BLaER1 (cell line): ENCODE measurements at regions not wholly inside any gene's neighbourhood (a gene's known extent, or its start where the extent isn't known, plus 50 kb on each side); places are given as distances from the start of the nearest gene placed in this dataset.

Source experiments
- H3K27ac ChIP-seq: shearing (Covaris generic); formaldehyde crosslinking; 2 replicates; pipeline ENCODE4 v1.8.1; 2022
- H3K27me3 ChIP-seq: shearing (Covaris generic); formaldehyde crosslinking; 2 replicates; pipeline ENCODE4 v1.8.1; 2022
- H3K36me3 ChIP-seq: shearing (Covaris generic); formaldehyde crosslinking; 2 replicates; pipeline ENCODE4 v1.8.1; 2022
- H3K4me1 ChIP-seq: shearing (Covaris generic); formaldehyde crosslinking; 2 replicates; pipeline ENCODE4 v1.8.1; 2022
- H3K4me2 ChIP-seq: shearing (Covaris generic); formaldehyde crosslinking; 2 replicates; pipeline ENCODE4 v1.8.1; 2022
- H3K4me3 ChIP-seq: shearing (Covaris generic); formaldehyde crosslinking; 2 replicates; pipeline ENCODE4 v1.8.1; 2022
- H3K9ac ChIP-seq: shearing (Covaris generic); formaldehyde crosslinking; 2 replicates; pipeline ENCODE4 v1.8.1; 2022
- H3K9me3 ChIP-seq: shearing (Covaris generic); formaldehyde crosslinking; 2 replicates; pipeline ENCODE4 v1.8.1; 2022
- H4K20me1 ChIP-seq: shearing (Covaris generic); formaldehyde crosslinking; 2 replicates; pipeline ENCODE4 v1.8.1; 2022
- Cebpa-rat ChIP-seq: shearing (Covaris generic); IDR thresholded peaks from 2 replicates; pipeline ENCODE4 v1.8.1; 2022

GRCh38 chr3:117995842-117996437 lies 1038.7 kb downstream of the IGSF11 start:
- Histone ChIP-seq H3K27ac (no peak overlapping the region), H3K4me2 (no peak overlapping the region), H3K9ac (no peak overlapping the region)

GRCh38 chr3:117997201-117998049 lies 1037.2 kb downstream of the IGSF11 start:
- Histone ChIP-seq H3K36me3 (no peaks in the 10 kb centered on the region), H3K4me3 (peak overlapping the region; percentile 62), H3K27ac (no peak overlapping the region), H4K20me1 (no peaks in the 10 kb centered on the region), H3K4me1 (no peaks in the 10 kb centered on the region), H3K4me2 (peak overlapping the region; percentile 85), H3K27me3 (peaks cover 8% of the 10 kb centered on the region; the same call in 1 of the 2 replicates), H3K9me3 (peaks cover 7% of the 10 kb centered on the region), H3K9ac (no peak overlapping the region)
- TF ChIP-seq Cebpa-rat: no peak

More at GRCh38 chr3:117995842-117996437, 1038.7 kb downstream of the IGSF11 start:
- Histone ChIP-seq H3K27me3 (peaks cover 8% of the 10 kb centered on the region; the same call in 1 of the 2 replicates), H3K4me3 (no peak overlapping the region), H4K20me1 (no peaks in the 10 kb centered on the region), H3K36me3 (no peaks in the 10 kb centered on the region), H3K9me3 (peaks cover 7% of the 10 kb centered on the region), H3K4me1 (no peaks in the 10 kb centered on the region)
- no peak for TF ChIP-seq Cebpa-rat

GRCh38 chr3:117998071-117998470 lies 1036.6 kb downstream of the IGSF11 start:
- no peak overlapping the region for H3K4me2 ChIP-seq
- TF ChIP-seq Cebpa-rat: no peak
- peaks cover 8% of the 10 kb centered on the region; the same call in 1 of the 2 replicates for H3K27me3 ChIP-seq

GRCh38 chr3:118000219-118000618 lies 1034.4 kb downstream of the IGSF11 start:
- Histone ChIP-seq H3K27me3 (peaks cover 8% of the 10 kb centered on the region; the same call in 1 of the 2 replicates), H3K9ac (no peak overlapping the region), H3K36me3 (no peaks in the 10 kb centered on the region), H3K4me3 (no peak overlapping the region), H3K27ac (no peak overlapping the region), H4K20me1 (no peaks in the 10 kb centered on the region), H3K4me2 (no peak overlapping the region), H3K9me3 (peaks cover 7% of the 10 kb centered on the region), H3K4me1 (no peaks in the 10 kb centered on the region)
- no peak for TF ChIP-seq Cebpa-rat

More at GRCh38 chr3:117998071-117998470, 1036.6 kb downstream of the IGSF11 start:
- Histone ChIP-seq H3K27ac (no peak overlapping the region), H3K9ac (no peak overlapping the region), H3K9me3 (peaks cover 7% of the 10 kb centered on the region), H3K36me3 (no peaks in the 10 kb centered on the region), H3K4me3 (no peak overlapping the region), H3K4me1 (no peaks in the 10 kb centered on the region), H4K20me1 (no peaks in the 10 kb centered on the region)

- Histone ChIP-seq H3K4me3 (no peak overlapping the region), H3K9me3 (peaks cover 7% of the 10 kb centered on the region), H3K36me3 (no peaks in the 10 kb centered on the region), H3K4me1 (no peaks in the 10 kb centered on the region), H3K27ac (no peak overlapping the region), H3K27me3 (peaks cover 8% of the 10 kb centered on the region; the same call in 1 of the 2 replicates), H3K4me2 (no peak overlapping the region), H3K9ac (no peak overlapping the region), H4K20me1 (no peaks in the 10 kb centered on the region)
- TF ChIP-seq Cebpa-rat: no peak
Measured at GRCh38 chr3:118001380-118001779, 1033.3 kb downstream of the IGSF11 start.

GRCh38 chr3:118011910-118012309 lies 1022.7 kb downstream of the IGSF11 start:
- no peaks in the 10 kb centered on the region for H4K20me1 ChIP-seq
- no peaks in the 10 kb centered on the region for H3K36me3 ChIP-seq
- H3K27me3 ChIP-seq: no peaks in the 10 kb centered on the region
- H3K27ac ChIP-seq: no peak overlapping the region
- H3K4me1 ChIP-seq: no peaks in the 10 kb centered on the region
- H3K4me3 ChIP-seq: no peak overlapping the region
- TF ChIP-seq Cebpa-rat: no peak
- no peak overlapping the region for H3K4me2 ChIP-seq
- H3K9ac ChIP-seq: no peak overlapping the region
- peaks cover under 1% of the 10 kb centered on the region; the same call in 1 of the 2 replicates for H3K9me3 ChIP-seq

- H3K9ac ChIP-seq: no peak overlapping the region
- H3K27ac ChIP-seq: no peak overlapping the region
- H3K36me3 ChIP-seq: no peaks in the 10 kb centered on the region
- no peak overlapping the region for H3K4me2 ChIP-seq
- H4K20me1 ChIP-seq: no peaks in the 10 kb centered on the region
- no peak overlapping the region for H3K4me3 ChIP-seq
- peaks cover 12% of the 10 kb centered on the region; the same call in 1 of the 2 replicates for H3K9me3 ChIP-seq
- TF ChIP-seq Cebpa-rat: no peak
- H3K4me1 ChIP-seq: no peaks in the 10 kb centered on the region
- H3K27me3 ChIP-seq: no peaks in the 10 kb centered on the region
Measured at GRCh38 chr3:118029049-118029448, 1005.6 kb downstream of the IGSF11 start.

GRCh38 chr3:118036215-118036614 lies 998.4 kb downstream of the IGSF11 start:
- Histone ChIP-seq H3K4me3 (no peak overlapping the region), H4K20me1 (no peaks in the 10 kb centered on the region), H3K27me3 (no peaks in the 10 kb centered on the region), H3K9ac (no peak overlapping the region), H3K36me3 (no peaks in the 10 kb centered on the region), H3K4me2 (no peak overlapping the region), H3K27ac (no peak overlapping the region), H3K9me3 (peaks cover 12% of the 10 kb centered on the region), H3K4me1 (no peaks in the 10 kb centered on the region)
- TF ChIP-seq Cebpa-rat: no peak

- Histone ChIP-seq H3K4me3 (no peak overlapping the region), H4K20me1 (no peaks in the 10 kb centered on the region), H3K36me3 (no peaks in the 10 kb centered on the region), H3K27ac (no peak overlapping the region), H3K27me3 (no peaks in the 10 kb centered on the region), H3K4me1 (no peaks in the 10 kb centered on the region), H3K9me3 (no peaks in the 10 kb centered on the region), H3K9ac (no peak overlapping the region), H3K4me2 (no peak overlapping the region)
- no peak for TF ChIP-seq Cebpa-rat
Measured at GRCh38 chr3:118055381-118055780, 979.3 kb downstream of the IGSF11 start.

GRCh38 chr3:118057086-118057485 lies 977.6 kb downstream of the IGSF11 start:
- Histone ChIP-seq H3K4me2 (no peak overlapping the region), H3K27ac (no peak overlapping the region), H3K9me3 (no peaks in the 10 kb centered on the region), H4K20me1 (no peaks in the 10 kb centered on the region), H3K36me3 (no peaks in the 10 kb centered on the region), H3K4me3 (no peak overlapping the region), H3K27me3 (no peaks in the 10 kb centered on the region), H3K9ac (no peak overlapping the region), H3K4me1 (no peaks in the 10 kb centered on the region)
- TF ChIP-seq Cebpa-rat: no peak
